ENCODE measurements at regions not wholly inside any gene's neighbourhood (a gene's known extent, or its start where the extent isn't known, plus 50 kb on each side); places are given as distances from the start of the nearest gene placed in this dataset.

DNA sequence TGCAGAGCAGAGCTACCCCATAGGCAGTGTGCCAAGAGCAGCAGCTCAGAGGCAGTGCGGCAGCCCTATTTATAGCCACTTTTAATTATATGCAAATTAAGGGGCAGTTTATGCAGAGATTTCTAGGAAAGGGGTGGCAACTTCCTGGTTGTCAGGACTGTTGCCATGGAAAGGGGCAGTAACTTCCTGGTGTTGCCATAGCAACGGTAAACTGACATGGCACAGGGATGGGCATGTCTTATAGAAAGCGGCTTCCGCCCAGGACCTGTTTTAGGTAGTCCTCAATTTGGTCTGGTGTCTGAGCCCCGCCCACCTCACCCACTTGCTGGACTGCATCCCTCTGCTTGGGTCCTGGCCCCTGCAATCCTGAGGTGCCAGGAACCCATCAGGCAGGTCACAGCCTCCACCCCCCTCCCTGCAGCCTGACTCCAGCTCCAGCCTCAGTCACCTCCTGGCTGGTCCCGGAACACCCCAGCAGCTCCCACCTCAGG is 115.8 kb downstream of the TMEM130 start:
- TF ChIP-seq, protein P1, sequence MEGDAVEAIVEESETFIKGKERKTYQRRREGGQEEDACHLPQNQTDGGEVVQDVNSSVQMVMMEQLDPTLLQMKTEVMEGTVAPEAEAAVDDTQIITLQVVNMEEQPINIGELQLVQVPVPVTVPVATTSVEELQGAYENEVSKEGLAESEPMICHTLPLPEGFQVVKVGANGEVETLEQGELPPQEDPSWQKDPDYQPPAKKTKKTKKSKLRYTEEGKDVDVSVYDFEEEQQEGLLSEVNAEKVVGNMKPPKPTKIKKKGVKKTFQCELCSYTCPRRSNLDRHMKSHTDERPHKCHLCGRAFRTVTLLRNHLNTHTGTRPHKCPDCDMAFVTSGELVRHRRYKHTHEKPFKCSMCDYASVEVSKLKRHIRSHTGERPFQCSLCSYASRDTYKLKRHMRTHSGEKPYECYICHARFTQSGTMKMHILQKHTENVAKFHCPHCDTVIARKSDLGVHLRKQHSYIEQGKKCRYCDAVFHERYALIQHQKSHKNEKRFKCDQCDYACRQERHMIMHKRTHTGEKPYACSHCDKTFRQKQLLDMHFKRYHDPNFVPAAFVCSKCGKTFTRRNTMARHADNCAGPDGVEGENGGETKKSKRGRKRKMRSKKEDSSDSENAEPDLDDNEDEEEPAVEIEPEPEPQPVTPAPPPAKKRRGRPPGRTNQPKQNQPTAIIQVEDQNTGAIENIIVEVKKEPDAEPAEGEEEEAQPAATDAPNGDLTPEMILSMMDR (conservative IDR thresholded peaks at IDR 0.05; ENCODE audit: low read depth, low read length) = no peak
- DNase-seq (ENCODE audit: low read depth) = no peak
- H3K4me3 ChIP-seq (ENCODE audit: low read depth, low read length) = no peak overlapping the region

GRCh38 chr7:98755138-98755898 is 114.5 kb downstream of the TMEM130 start:
- DNase-seq (ENCODE audit: low read depth) = no peak
- H3K4me3 ChIP-seq (ENCODE audit: low read depth, low read length) = no peak overlapping the region
- TF ChIP-seq, protein P1 (conservative IDR thresholded peaks at IDR 0.05; ENCODE audit: low read depth, low read length) = no peak

DNA sequence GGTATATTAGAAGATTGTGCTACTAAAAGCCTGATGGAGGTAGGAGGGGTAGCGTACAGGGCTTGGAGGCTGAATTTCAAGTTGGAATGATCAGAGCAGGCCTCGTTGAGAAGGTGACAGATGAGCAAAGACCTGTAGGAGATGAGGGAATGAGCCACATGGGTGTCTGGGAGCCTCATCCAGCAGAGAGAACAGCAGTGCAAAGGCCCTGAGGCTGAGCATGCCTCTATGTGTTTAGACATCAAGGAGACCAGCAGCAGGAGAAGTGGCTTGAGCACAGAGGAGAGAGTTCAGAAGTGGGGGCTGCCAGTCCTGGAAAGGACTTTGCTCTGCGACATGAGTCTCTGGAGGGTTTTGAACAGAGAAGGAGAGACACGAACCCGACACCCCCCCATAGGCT is 111.7 kb downstream of the TMEM130 start:
- TF ChIP-seq, protein P1 (conservative IDR thresholded peaks at IDR 0.05; ENCODE audit: low read depth, low read length) = no peak
- H3K4me3 ChIP-seq (ENCODE audit: low read depth, low read length) = no peak overlapping the region
- no peak for DNase-seq (ENCODE audit: low read depth)

DNA sequence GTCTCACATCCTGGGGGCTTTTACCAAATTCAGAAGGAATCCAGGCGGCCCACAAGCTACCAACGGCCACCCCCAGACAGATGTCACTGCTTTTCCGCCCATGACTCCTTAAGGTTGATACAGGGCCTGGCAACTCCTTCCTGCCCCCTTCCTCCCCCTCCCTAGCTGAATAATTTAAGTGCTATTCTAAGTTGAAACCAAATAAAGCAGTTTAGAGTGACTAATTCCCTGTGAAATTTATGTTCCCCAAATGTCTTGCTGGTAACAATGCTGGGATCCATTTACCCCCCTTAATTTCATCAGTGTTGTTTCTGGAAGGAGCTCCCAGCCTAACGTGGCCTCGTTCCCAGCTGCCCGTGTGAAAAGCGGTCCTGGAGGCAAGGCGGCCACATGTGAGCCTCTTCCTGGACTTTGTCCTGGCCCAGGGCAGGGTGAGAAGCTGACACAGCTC is 109.6 kb downstream of the TMEM130 start:
- TF ChIP-seq, protein P1 (conservative IDR thresholded peaks at IDR 0.05; ENCODE audit: low read depth, low read length) = no peak
- DNase-seq (ENCODE audit: low read depth) = no peak

GRCh38 chr7:98761225-98761624 is 108.6 kb downstream of the TMEM130 start:
- DNase-seq (ENCODE audit: low read depth) = no peak
- no peak overlapping the region for H3K4me3 ChIP-seq (ENCODE audit: low read depth, low read length)

More for the DNA sequence above, 109.6 kb downstream of the TMEM130 start:
- H3K4me3 ChIP-seq (ENCODE audit: low read depth, low read length) = no peak overlapping the region

DNA sequence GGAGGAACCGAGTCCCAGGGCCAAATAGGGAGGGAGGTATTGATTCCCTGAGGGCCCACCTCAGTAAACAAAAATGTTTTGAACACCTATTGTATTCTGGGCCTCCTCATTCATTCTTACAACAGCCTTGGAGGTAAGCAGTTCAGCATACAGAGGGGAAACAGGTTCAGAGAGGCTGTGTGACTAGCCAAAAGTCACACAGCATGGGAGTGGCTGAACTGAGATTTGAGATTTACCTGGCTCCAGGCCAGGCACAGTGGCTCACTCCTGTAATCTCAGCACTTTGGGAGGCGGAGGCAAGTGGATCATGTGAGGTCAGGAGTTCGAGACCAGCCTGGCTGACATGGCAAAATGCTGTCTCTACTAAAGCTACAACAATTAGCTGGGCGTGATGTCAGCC is 107.2 kb downstream of the TMEM130 start:
- no peak for DNase-seq (ENCODE audit: low read depth)
- TF ChIP-seq, protein P1 (conservative IDR thresholded peaks at IDR 0.05; ENCODE audit: low read depth, low read length) = no peak
- no peak overlapping the region for H3K4me3 ChIP-seq (ENCODE audit: low read depth, low read length)

More at GRCh38 chr7:98761225-98761624, 108.6 kb downstream of the TMEM130 start:
- TF ChIP-seq, protein P1 (conservative IDR thresholded peaks at IDR 0.05; ENCODE audit: low read depth, low read length) = no peak

GRCh38 chr7:98763441-98763840 is 106.4 kb downstream of the TMEM130 start:
- no peak for DNase-seq (ENCODE audit: low read depth)
- TF ChIP-seq, protein P1 (conservative IDR thresholded peaks at IDR 0.05; ENCODE audit: low read depth, low read length) = no peak
- H3K4me3 ChIP-seq (ENCODE audit: low read depth, low read length) = no peak overlapping the region
